COLO668 (cell line): ENCODE measurements at regions not wholly inside any gene's neighbourhood (a gene's known extent, or its start where the extent isn't known, plus 50 kb on each side); places are given as distances from the start of the nearest gene placed in this dataset.
"Not testable (repeated sequence)": the region's sequence is repeated elsewhere in the genome, so short reads cannot be mapped to it uniquely, and the experiment has no call there.

ENCODE experiments used
- DNase-seq: peaks from one replicate; lab custom pipeline; 2025; ENCODE audit not compliant: unreplicated experiment; lab: John Stamatoyannopoulos, UW

- no peak for DNase-seq
Measured at GRCh38 chr6:14887181-14887580, 358.7 kb upstream of the JARID2 start.

DNA sequence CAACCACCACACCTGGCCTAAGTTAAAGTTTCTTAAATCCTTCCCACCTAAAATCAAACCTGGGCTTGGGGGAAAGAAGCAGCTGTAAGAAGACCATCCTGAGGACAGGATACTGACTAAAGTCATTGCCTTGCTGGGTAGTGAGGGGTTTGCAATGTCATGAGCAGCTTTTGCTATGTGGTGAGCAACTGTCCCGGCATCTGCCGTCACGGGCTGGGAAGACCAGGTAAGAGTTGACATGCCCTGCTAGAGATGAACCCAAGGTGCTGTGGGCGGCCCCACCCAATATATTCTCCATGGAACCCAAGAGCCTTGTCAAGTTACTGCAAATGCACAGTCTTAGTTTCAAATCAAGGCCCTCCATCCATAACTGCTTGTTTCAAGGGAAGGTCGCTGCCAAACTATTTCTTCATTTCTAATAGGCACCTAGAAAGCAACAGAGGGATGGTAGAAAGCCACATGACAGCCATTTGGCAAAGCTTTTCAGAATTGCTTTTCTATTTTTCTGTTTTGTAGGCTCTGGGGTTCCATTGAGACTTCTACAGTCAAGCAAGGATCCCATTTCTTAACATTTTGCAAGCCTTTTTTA, 357.8 kb upstream of the JARID2 start:
- no peak for DNase-seq

DNA sequence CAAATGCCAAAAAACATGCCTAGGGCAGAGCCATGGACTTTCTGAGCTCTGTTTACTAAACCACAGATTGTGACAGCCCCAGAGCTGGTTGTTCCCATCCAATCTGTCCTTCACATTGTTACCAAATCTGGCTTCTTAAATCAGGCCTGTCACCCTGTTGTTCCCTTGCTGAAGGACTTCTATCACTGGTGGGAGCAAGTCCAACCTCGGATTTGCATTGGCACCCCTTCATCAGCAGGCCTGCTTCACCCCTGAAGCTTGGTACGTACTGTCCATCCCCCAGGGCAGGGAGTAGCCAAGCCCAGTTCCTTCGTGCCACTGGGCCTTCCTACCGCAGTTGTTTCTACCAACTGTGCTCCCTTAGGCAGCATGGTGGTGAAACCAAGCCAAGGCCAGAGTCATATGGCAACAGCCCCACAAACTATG, 357.3 kb upstream of the JARID2 start:
- DNase-seq = no peak

DNA sequence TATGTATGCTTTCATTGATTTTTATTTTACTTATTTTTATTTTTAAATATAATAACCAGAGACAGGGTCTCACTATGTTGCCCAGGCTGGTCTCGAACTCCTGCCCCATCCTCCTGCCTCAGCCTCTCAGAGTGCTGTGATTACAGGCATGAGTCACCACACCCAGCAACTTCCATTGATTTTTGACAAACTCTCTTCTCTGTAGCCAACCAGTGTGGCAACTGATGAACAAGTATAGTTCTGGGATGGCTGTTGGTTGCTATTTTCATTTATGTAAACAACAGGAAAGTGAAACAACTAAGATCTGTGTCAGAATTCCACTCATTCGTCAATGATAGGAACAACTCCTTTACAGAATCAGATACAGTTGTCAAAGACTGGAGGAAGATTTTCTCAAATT, 356.7 kb upstream of the JARID2 start:
- DNase-seq = no peak

- DNase-seq = no peak
Measured at GRCh38 chr6:14889611-14890593, 356.0 kb upstream of the JARID2 start.

DNA sequence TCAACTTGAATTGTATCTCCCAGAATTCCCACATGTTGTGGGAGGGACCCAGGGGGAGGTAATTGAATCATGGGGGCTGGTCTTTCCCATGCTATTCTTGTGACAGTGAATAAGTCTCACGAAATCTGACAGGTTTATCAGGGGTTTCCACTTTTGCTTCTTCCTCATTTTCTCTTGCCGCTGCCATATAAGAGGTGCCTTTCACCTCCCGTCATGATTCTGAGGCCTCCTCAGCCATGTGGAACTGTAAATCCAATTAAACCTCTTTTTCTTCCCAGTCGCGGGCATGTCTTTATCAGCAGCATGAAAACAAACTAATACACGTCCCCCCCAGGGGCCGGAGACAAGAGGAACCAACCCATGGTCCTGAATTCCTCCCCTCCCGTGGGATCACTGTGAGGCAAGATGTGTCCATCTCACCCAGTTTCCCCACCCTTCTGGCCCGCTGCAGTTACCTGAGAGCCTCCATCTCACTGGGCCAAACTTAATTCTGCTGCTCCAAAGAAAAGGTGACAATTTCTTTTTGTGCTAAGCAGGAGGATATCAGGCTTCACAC, 354.0 kb upstream of the JARID2 start:
- not testable (repeated sequence) for DNase-seq

- no peak for DNase-seq
Measured at GRCh38 chr6:14894105-14894504, 351.8 kb upstream of the JARID2 start.

DNA sequence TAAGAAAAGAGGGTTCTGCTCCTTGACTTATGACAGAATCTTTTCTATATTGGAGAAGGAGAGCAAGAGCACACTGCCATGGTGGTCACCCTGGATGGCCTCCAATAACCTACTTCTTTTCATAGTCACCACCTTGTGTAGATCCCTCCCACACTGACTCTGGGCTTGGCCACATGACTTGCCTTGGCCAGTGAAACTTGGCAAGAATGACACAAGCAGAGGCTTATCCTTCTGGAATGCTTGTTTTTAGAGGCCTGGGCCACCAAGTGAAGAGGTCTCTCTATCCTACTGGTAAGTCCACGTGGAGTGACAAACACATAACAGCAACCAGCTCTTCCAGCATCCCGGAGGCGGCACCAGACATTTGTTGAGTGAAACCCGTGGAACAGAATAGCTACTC, 349.4 kb upstream of the JARID2 start:
- DNase-seq = no peak

- DNase-seq = no peak
Measured at GRCh38 chr6:14897831-14898230, 348.0 kb upstream of the JARID2 start.

DNA sequence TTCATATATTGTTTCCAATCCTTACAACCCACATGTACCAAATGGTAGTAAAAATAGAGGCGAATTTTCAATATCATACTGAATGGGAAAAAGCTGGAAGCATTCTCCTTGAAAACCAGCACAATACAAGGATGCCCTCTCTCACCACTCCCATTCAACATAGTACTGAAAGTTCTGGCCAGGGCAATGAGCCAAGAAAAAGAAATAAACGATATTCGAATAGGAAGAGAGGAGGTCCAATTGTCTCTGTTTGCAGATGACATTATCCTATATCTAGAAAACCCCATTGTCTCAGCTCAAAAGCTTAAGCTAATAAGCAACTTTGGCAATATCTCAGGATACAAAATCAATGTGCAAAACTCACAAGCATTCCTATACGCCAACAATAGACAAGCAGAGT, 346.4 kb upstream of the JARID2 start:
- DNase-seq = not testable (repeated sequence)

DNA sequence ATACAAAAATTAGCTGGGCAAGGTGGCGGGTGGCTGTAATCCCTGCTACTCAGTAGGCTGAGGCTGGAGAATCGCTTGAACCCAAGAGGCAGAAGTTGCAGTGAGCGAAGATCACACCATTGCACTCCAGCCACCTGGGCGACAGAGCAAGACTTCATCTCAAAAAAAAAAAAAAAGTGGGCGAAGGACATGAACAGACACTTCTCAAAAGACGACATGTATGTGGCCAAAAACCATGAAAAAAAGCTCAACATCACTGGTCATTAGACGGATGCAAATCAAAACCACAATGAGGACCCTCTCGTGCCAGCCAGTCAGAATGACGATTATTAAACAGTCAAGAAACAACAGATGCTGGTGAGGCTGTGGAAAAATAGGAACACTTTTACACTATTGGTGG, 344.9 kb upstream of the JARID2 start:
- DNase-seq = no peak

- no peak for DNase-seq
Measured at GRCh38 chr6:14903176-14904038, 342.5 kb upstream of the JARID2 start.

DNA sequence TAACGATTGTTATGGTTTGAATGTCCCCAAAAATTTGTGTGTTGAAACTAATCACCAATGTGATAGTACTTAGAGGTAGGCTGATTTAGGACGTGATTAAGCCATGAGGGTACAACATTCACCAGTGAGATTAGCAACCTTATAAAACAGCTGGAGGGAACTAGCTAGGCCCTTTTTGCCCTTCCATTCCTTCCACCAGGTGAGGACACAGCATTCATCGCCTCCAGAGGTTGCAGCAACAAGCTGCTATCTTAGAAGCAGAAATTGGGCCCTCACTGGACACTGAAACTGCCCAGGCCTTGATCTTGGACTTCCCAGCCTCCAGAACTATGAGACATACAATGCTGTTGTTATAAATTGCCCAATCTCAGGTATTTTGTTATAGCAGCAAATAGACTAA, 340.7 kb upstream of the JARID2 start:
- no peak for DNase-seq

GRCh38 chr6:14906621-14907020, 339.2 kb upstream of the JARID2 start:
- no peak for DNase-seq

- no peak for DNase-seq
Measured at GRCh38 chr6:14910692-14911547, 334.9 kb upstream of the JARID2 start.

- no peak for DNase-seq
Measured at GRCh38 chr6:14912226-14912625, 333.6 kb upstream of the JARID2 start.

GRCh38 chr6:14912706-14913105, 333.2 kb upstream of the JARID2 start:
- DNase-seq = no peak

DNA sequence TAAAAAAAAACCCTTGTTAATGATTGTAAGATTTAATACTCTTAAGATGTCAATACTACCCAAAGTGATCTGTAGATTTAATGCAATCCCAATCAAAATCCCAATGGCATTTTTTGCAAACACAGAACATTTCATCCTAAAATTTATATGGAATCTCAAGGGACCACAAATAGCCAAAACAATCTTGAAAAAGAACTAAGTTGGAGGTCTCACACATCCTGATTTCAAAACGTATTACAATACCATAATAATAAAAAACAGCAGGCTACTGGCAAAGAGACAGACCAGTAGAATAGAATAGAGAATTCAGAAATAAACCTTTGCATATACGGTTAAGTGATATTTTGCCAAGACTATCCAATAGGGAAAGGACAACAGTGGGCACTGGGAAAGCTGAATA, 331.9 kb upstream of the JARID2 start:
- no peak for DNase-seq

DNA sequence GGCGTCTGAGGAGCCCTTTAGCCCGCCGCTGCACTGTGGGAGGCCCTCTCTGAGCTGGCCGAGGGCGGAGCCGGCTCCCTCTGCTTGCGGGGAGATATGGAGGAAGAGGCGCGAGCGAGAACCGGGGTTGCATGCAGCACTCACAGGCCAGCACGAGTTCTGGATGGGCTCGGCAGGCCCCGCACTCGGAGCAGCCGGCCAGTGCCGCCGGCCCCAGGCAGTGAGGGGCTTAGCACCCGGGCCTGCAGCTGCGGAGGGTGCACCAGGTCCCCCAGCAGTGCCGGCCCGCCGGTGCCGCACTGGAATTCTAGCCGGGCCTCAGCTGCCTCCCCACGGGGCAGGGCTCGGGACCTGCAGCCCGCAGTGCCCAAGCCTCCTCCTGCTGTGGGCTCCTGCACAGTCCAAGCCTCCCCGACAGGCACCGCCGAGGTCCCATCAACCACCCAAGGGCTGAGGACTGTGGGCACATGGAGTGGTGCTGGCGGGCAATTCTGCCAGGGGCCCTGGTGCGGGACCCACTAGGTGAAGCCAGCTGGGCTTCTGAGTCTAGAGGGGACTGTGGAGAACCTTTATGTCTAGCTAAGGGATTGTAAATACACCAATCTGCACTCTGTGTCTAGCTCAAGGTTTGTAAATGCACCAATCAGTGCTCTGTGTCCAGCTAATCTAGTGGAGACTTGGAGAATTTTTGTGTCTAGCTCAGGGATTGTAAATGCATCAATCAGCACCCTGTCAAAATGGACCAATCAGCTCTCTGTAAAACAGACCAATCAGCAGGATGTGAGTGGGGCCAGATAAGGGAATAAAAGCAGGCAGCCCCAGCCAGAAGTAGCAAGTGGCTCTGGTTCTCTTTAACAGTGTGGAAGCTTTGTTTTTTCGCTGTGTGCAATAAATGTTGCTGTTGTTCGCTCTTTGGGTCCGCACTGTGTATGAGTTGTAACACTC, 329.7 kb upstream of the JARID2 start:
- no peak for DNase-seq
